Fibroblast of peridontal ligament (primary cell): ENCODE measurements at regions not wholly inside any gene's neighbourhood (a gene's known extent, or its start where the extent isn't known, plus 50 kb on each side); places are given as distances from the start of the nearest gene placed in this dataset.

Experiments
- DNase-seq: peaks from one replicate; pipeline ENCODE4 v3.0.0-alpha.2; 2010; ENCODE audit errors: extremely low read depth

DNA sequence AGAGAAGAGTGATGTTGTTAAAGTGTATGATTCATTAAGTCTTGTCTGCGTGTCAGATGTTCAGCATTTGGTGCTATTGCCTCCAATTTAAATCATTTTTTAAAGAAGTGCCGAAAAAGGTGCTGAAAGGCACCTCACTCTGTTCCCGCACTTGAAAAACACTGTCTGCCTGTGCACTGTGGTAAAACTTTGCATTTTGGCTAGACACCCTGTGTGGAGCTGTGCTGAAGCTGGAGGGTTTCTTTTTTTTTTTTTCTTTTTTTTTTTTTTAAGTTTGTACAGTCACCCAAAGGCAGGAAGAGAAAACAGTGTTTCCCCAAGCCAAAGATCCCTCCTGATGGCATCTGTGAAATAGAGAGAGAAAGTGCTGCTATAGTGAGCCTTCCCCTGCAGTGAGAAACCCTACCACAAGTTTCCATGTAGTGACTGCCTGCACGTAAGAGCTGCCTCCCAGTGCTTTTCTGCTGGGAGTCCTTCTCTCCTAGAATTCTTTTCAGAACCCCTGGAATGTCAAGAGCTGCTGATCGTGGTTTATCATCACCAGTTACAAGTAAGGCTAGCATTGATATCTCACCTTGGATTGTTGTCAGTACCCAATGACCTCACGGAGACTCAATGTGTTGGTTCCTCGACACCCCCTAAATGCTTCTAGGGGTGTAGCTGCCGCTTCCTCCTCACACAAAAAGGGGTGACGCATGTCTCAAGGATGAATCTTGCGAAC is 116.0 kb upstream of the SOX9 start:
- DNase-seq: no peak

DNA sequence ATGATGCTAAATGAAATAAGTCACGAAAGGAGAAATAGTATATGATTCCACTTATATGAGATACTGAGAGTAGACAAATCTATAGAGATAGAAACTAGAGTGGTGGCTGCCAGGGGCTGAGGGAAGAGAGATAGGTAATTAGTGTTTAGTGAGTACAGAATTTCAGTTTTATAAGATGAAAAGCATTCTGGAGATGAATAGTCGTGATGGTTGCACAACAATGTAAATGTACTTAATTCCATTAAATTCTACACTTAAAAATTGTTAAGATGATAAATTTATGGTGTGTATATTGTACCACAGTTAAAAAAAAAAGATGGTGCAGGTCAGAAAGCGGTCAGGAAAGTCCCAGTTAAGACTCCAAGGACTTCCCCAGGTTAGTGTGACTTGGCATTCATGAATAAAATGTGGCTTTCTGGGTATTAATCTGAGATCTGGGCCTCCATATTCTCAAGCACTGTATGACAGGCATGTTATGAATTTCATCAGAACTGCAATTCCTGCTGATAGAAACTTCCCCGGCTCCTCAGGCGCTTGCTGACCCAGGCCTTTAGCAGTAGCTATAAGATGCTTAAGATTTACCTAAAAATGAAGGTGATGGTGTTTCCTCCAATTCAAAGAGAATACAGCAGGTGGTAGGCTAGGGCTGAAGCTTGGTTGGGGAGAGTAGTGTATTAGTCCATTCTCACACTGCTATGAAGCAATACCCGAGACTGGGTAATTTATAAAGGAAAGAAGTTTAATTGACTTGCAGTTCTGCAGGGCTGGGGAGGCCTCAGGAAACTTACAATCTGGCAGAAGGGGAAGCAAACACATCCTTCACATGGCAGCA is 115.3 kb upstream of the SOX9 start:
- DNase-seq: no peak

DNA sequence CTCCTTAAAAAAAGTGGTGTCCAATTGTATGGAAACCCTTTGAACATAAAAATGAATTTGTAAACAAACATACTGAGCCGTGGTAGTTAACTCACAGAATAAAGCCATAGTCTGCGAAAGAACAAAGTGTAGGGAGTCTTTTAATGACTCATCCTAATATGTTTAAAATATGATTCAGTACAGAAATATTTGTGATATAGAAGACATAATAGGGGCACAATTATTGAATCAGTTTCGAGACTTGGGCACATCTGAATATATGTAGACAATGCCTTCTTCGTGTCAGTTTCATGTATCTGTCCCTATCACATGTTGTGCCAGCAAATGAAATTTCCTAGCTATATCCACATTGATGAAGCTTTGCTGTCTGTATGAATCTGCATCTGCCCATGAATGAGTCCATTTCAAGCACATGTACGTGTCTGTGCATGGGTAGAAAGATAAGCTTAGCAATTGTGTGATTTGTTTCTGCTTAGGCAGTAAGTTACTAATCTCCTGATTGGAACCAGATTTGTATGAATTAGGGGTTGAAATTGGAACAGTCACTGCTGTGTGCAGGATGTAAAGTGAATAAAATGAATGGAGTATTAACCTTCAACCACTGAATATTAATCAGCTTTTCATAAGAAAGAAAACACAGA is 112.5 kb upstream of the SOX9 start:
- peak; percentile 52 for DNase-seq

DNA sequence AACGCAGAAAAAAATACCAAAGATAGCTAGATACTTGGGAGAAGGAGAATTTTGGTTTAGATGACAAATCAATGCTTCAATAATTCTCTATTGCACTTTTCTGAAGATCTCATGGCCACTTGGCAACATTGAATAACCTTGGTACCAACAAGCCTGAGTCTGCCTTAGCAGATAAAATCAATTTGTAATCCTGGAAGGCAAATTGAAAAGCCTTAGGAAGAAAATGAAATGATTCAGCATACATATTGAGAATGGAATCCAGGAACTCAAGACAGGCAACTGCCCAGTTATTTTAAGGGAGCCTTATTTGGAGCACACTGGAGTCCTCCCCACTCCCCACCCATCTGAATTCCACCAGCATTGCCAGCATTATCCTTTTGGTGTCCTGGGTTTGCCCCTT is 109.3 kb upstream of the SOX9 start:
- no peak for DNase-seq

DNA sequence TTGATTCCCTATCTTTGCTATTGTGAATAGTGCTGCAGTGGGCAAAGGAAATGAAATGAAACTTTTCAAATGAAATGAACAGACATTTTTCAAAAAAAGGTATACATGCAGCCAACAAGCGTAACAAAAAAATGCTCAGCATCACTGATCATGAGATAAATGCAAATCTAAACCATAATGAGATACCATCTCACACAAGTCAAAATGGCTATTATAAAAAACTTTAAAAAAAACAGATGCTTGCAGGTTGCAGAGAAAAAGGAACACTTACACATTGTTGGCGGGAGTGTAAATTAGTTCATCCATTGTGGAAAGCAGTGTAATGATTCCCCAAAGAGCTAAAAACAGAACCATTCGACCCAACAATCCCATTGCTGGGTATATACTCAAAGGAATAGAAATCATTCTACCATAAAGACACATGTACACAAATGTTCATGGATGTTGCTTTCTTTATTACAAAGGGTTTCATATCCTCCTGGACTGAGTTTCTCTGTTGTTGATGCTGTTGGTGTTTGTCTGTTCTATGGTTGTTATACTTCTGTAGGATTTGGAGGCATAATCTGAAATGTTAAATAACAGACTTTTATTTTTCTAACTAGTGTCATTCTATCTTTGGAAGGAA is 99.3 kb upstream of the SOX9 start:
- no peak for DNase-seq

DNA sequence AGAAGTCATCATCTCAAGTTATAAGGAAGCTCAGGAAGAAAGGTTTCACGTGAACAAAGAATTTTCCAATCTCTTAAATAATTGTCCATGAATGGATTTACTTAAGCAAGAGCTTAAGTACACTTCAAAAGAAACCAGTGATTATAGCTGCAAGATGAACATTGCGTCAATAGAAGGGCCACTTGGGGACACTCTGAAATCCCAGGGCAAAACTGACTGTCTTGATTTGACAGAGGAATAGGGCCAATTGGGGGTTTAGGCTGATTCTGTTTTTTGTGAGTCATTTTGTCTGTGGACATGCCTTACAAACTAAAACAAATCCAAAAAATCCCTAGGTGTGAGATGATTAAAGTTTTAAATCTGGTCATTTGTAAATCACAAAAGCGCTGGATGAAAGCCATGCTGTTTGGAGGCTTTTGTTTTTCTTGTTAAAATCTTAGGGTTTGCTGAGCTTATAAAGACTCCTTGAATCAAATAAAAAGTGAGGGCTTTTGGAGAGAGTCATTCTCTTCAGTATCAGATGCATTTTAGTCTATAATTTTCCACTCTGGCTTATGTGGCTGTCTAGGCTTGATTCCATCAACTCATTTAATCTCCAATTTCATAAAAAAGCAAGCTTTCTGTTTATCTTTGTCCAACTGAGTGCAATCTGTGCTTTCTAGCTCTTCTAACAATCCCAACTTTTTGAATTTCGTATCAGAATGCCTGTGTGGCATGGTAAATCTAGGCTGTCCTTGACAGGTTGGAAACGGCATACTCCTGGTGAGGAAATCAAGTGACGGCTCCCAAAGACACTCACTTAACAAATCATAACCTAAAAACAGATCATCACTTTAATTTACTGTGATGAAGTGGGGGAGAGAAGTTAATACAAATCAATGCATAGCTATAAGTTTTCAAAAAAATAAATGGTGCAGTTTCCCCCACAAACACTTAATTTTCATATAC is 98.2 kb upstream of the SOX9 start:
- DNase-seq: peak; percentile 29

DNA sequence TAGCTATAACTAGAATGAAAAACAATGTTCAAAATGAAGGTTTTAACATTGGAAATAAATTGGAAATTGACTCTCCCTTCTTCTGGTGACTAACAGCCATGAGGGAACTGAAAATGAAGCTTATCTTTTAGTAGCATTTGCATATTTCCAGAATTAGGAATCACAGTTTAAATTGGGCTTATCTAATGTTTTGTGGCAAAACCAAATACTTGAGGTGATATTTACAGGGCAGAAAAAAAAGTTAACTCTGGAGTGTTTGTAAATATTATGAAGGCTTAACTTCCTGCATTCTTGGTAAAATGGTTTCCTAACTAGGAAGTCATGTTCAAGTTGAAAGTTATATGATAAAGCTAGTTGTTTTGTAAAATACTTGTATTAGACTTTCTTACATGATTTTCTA is 96.4 kb upstream of the SOX9 start:
- no peak for DNase-seq

DNA sequence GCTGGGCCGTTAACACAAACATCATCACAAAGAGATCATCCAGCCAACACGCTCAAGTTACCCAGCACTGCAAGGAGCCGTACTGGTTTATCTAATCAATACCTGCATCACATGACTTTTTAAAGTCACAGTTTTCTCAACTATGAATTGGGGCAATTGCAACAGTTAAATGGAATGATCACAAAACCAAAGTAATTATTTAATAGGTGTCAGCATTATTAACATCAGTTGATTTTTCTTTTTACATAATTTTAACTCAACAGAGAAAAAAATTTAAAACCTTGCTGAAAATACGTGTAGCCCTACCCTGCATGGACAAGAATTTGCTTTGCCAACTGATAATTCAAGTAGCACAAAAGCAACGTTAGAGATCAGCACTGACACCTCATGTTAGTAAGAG is 95.7 kb upstream of the SOX9 start:
- no peak for DNase-seq

DNA sequence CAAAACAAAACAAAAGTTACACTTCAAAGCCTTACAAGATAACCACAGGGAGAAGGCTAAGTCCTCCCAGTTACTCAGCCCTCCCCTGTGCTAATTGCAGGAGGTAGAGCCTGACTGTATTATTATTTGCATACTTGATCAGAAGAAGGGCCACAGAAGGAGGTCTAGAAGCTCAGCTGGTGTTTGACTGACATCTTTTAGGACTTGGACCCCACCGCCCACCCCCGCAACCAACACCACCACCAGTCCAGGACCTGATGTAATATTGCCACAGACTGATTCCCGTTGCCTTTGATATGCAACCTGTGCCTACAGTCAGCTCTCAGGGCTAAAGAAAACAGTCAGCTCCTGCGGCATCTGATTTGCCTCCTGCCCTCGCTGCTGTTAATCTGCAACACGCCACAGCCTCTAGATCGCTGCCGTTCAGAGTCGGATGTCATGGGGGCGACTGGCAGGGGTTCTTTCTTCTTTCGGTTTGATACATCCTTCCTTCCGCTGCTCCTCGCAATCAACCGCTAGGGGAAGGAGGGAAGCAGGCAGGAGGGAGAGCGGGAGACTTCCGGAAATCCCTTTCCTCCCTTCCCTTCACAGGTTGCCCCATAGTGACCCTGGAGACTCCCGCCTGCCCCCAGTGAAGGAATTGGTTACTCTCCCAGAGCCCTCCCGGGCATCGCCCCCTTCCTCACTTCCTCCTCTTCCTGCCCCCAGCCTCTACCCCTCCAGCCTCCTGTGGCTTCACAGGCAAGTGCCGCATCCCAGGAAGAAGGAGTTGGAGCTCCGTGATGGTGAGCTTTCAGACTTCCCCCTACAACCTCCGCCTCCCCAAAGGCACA is 90.5 kb upstream of the SOX9 start:
- peak; percentile 74 for DNase-seq

DNA sequence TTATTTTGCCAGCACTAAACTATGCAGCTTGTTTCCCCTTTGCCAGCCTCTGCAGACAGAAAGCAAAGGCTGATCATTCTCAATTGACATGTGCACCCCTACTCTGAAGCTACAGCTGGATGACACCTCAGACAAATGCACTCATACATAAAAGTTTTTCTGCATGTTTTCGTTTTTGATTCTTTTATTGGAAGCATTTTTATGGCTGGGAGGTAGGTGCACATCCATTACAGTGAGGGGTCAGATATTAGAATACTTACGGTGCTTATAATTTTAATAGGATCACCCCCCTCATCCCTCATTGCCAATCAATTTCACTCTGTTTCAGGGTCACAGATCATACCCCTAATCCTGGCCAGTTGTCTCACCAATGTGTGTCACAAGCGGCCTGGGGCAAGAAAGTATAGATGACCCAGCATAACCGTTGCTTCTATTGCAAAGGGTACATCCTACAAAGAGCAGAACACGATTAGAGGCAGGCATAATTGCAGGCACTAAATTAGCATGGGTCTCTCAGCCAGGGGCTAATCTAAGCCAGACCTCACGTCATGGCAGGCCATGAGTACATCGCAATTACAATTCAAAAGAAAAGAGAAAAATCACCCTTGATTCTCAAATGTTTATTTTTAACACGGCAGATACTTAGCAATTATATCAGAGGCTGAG is 89.5 kb upstream of the SOX9 start:
- no peak for DNase-seq

DNA sequence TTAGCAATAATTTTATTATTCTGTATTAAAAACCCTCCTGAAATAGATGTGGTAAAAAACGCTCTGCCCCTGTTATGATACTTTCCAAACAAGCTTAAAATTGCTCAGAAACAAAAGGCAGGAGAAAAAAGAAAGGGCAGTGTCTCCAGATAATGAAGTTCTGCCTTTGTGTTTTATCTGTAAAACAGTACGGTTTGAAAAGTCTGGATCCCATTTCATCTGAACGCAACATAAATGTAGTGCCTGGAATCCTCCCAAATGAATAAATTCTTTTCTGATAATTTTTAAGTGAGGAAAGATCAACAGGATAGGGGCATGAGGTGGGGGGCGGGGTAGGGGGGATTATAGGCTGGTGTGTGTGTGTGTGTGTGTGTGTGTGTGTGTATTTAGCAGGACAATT is 87.5 kb upstream of the SOX9 start:
- DNase-seq: no peak

DNA sequence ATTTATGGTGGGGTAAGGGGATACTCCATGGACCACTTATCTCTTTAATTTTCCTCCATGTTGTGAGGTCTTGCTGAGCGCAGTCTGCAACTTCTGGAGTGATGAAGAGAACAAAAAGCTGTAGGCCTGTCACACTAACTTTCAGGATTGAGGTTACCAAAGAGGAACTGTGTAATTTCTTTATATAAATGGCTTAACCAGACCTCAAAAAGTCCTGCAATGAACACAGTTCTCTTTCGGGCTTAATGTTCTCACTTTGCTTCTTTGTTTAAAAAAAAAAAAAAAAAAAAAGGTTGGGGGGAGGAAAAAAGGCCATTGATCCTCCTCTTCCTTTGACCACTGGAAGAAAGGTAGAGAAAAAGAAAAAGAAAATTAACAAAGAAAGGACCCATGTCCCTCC is 86.8 kb upstream of the SOX9 start:
- DNase-seq: no peak

DNA sequence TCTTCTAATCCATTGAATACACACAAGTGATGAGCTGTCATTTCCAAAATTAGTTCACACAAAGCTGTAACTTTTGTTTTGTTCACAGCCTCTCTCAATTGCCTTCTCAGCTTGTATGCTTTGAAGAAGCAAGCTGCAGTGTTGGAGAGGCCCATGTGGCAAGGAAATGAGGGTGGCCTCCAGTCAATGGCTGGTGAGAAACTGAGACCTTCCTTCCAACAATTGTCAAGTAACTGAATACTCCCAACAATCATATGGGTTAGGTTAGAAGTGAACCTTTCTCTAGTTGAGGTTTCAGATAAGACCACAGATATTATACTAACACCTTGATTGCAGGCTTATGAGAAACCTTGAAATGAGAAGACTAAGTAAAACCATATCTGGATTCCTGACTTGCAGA is 82.4 kb upstream of the SOX9 start:
- DNase-seq: no peak

DNA sequence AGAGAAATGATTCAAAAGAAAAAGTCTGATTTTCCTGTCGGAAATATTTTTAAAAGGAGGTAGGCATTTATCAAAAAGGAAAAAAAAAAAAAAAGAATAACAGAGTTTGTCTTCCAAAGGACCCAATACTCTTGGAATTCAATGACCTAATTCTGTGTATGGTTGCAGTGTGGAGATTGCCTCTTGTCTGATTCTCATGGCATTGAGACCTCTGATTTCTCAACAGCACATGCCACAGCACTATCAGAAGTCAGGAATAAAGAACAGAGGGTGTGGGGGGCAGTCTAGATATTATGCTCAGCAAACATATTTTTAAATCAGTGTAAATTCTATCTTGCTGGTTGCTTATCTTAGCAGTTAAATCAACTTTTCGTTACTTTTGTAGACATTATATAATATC is 81.3 kb upstream of the SOX9 start:
- DNase-seq: peak; percentile 8

DNA sequence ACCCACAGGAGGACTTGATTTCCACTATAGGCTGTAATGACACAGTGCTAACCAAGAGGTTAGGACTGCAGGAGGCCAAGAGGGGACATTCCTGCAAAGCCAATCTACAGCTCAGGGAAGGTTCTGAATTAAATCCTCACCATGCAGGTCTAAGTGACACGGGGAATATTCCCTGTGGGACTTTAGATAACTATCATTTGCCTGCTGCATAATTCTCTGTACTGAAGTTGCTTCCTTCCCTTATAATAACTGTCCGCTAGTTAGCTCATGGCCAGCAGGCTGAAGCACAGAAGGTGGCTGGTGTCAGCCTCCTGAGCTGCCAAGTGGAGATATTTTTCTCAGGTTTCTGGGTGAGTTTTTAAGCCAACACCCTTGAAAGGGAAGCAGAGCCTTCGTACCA is 74.6 kb upstream of the SOX9 start:
- DNase-seq: no peak

DNA sequence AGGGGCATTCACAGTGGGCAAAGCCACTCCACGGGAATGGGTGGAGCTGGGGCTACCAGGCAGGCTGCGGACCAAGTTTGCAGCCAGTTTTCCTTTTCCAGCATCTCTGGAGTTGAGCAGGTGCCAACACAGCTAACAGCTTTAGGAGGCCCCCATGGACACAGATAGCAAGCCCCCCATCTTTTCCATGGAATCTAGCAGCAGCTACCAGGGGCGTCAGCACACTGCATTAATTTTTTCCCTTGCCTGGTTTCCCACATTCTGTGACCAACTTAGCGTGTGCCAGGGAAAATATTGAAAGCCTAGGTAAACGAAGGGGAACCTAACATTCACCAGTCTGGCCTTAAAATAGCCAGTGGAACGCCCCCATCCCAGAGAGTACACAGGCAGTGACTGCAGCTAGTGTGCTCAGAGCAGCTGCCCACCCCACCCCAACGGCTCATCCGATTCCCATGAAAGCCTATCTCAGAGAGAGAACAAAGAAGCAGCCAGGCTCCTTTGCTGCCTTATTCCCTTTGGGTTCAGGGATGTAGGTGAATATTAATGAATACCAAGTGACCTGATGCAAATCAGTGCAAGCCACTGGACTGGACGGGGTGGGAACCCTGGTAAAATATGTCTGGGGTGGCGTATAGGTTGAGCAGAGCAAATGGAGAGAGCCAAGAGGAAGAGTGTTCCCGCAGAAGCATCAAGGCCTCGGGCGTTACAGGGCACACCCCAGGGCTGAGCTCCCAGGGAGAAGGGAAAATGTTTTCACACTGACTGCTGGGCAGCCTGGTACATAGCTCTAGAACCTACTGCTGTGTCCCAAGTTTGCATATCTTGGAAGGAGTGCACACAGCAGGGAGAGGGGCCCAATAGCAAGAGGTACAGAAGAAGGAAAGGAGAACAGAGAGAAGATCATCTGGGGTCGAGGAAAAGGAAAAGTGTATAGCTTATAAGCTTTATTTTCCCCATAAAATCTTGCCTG is 73.9 kb upstream of the SOX9 start:
- no peak for DNase-seq

DNA sequence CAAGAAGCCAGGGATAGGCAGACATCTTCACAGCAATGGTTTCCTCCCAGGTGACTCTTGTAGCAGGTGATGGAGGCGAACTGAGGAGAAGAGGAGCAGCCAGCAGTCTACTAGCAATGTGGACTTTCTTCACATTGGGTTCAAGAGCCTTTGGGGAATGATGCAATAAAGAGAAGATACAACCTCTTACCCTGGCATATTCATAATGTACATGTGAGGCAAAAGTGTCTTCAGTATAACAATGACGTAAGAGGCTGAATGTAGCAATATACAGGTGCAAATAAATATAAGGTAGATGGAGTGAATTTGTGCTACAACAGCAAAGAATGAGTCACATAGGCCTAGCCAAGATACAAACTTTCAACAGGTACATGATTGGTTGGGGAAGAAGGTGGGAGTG is 70.9 kb upstream of the SOX9 start:
- DNase-seq: no peak

DNA sequence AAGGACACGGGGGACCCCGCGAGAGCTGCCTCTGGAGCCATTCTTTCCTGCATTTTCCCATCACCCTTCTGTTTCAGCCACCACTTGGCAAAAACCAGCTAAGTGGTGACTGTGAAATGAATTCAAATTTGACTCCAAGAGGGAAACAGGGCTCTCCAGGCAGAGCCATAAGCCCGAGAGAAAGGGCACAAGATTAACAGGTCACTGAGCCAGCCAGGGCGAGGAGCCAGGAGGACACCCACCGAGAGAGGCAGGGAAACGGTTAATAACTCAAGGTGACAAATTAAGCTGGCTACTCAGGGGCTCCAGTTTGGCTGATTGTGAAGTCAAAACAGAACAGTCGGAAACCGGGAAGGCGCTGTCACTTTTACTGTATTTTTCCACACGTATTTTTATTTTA is 67.8 kb upstream of the SOX9 start:
- no peak for DNase-seq

DNA sequence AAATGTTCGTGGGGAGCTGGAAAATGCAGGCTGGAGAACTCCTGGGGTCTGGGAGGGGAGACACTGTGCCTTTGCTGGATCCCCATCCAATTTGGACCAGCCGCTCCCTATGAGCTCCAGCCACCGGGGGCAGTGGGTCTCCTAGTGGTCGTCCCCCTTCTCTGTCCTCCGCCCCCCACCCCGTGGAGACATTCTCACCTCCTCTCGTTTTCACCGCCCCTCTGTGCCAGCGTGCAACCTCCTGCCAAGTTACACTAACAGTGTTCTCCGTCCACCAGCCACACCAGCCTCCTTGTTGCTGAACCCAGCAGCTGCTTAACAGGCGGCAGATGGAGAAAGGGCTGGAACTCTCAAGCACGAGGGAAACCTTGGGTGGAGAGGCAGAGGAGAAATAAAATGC is 67.4 kb upstream of the SOX9 start:
- DNase-seq: no peak
